HepG2 (cell line): ENCODE measurements at regions not wholly inside any gene's neighbourhood (a gene's known extent, or its start where the extent isn't known, plus 50 kb on each side); places are given as distances from the start of the nearest gene placed in this dataset.

Source experiments
- EP300 ChIP-seq, 3 experiments: sonication (generic) in 1 of 3; formaldehyde crosslinking in 1 of 3; IDR thresholded peaks; 2 replicates each; pipeline versions ENCODE4 v1.5.1 to v1.6.1; 2011 to 2020; ENCODE audit warnings: low read depth in 2 of 3, low read length in 2 of 3, borderline replicate concordance in 1 of 3, improper control_type of control experiment in 1 of 3, mild to moderate bottlenecking in 1 of 3, missing genetic modification reagents in 1 of 3, moderate library complexity in 1 of 3
- HDAC1 ChIP-seq: sonication (generic); formaldehyde crosslinking; IDR thresholded peaks from 2 replicates; pipeline ENCODE4 v1.5.1; 2020; ENCODE audit warnings: mild to moderate bottlenecking, missing genetic modification reagents
- HDAC6 ChIP-seq: fragments of 200-600 bp; sonication (generic); IDR thresholded peaks from 2 replicates; pipeline ENCODE4 v1.7.0; 2017; ENCODE audit warnings: mild to moderate bottlenecking, antibody characterized with exemption, low read length, low read depth
- JUNB ChIP-seq: sonication (generic); formaldehyde crosslinking; IDR thresholded peaks from 2 replicates; pipeline ENCODE4 v1.8.0; 2022; ENCODE audit warnings: missing genetic modification reagents, mild to moderate bottlenecking, borderline replicate concordance
- KDM6A ChIP-seq: IDR thresholded peaks from 2 replicates; pipeline ENCODE4 v1.6.1; 2016; ENCODE audit warnings: low read depth
- NKX3-1 ChIP-seq: sonication (generic); formaldehyde crosslinking; IDR thresholded peaks from 2 replicates; pipeline ENCODE4 v1.5.0; 2020; ENCODE audit warnings: missing genetic modification reagents
- NR2F6 ChIP-seq, 2 experiments: IDR thresholded peaks; 2 replicates each; pipeline ENCODE4 v1.6.1; 2016; ENCODE audit warnings: antibody characterized with exemption in 1 of 2, mild to moderate bottlenecking in 1 of 2
- NR3C1 ChIP-seq: sonication (generic); formaldehyde crosslinking; IDR thresholded peaks from 2 replicates; pipeline ENCODE4 v1.4.0; 2020; ENCODE audit warnings: missing genetic modification reagents
- SCMH1 ChIP-seq: sonication (generic); formaldehyde crosslinking; IDR thresholded peaks from 2 replicates; pipeline ENCODE4 v1.9.0; 2021; ENCODE audit warnings: missing genetic modification reagents, mild to moderate bottlenecking, borderline replicate concordance
- ZGPAT ChIP-seq: IDR thresholded peaks from 2 replicates; pipeline ENCODE4 v1.6.1; 2016; ENCODE audit warnings: mild to moderate bottlenecking
- ZNF18 ChIP-seq: sonication (generic); formaldehyde crosslinking; IDR thresholded peaks from 2 replicates; pipeline ENCODE4 v1.8.0; 2022; ENCODE audit warnings: mild to moderate bottlenecking, missing genetic modification reagents; ENCODE audit not compliant: insufficient replicate concordance
- ZNF274 ChIP-seq: sonication (generic); formaldehyde crosslinking; IDR thresholded peaks from 2 replicates; pipeline ENCODE4 v1.5.1; 2020; ENCODE audit warnings: mild to moderate bottlenecking, missing genetic modification reagents
- ZNF333 ChIP-seq: sonication (generic); formaldehyde crosslinking; IDR thresholded peaks from 2 replicates; pipeline ENCODE4 v1.4.0; 2020; ENCODE audit warnings: mild to moderate bottlenecking, missing genetic modification reagents, borderline replicate concordance
- ZNF629 ChIP-seq: sonication (generic); formaldehyde crosslinking; conservative IDR thresholded peaks from 2 replicates; pipeline ENCODE4 v1.5.0; 2020; ENCODE audit warnings: missing genetic modification reagents
- ZNF737 ChIP-seq: sonication (generic); formaldehyde crosslinking; IDR thresholded peaks from 2 replicates; pipeline ENCODE4 v1.5.0; 2020; ENCODE audit warnings: missing genetic modification reagents, mild to moderate bottlenecking, borderline replicate concordance

GRCh38 chr5:142215915-142216681 is 107.5 kb downstream of the NDFIP1 start (continued):
- no peak for TF ChIP-seq ZNF18 (CRISPR knock-in tag)
- no peak for TF ChIP-seq EP300 (IDR thresholded peaks at IDR 0.05; ENCODE audit: low read depth in 2 of 2, low read length in 2 of 2)
- no peak for TF ChIP-seq EP300 (CRISPR knock-in tag; IDR thresholded peaks at IDR 0.05; ENCODE audit: borderline replicate concordance)
- TF ChIP-seq NR3C1 (CRISPR knock-in tag): no peak
- no peak for TF ChIP-seq HDAC6
- no peak for TF ChIP-seq ZNF629 (CRISPR knock-in tag)
- no peak for TF ChIP-seq ZNF274 (CRISPR knock-in tag)
- TF ChIP-seq ZGPAT (CRISPR knock-in tag): no peak
- TF ChIP-seq JUNB (CRISPR knock-in tag): no peak
- TF ChIP-seq ZNF333 (CRISPR knock-in tag): no peak
- TF ChIP-seq NR2F6 (IDR thresholded peaks at IDR 0.05): no peak
- no peak for TF ChIP-seq NR2F6 (CRISPR knock-in tag; IDR thresholded peaks at IDR 0.05)
- no peak for TF ChIP-seq NKX3-1 (CRISPR knock-in tag)
- no peak for TF ChIP-seq SCMH1 (CRISPR knock-in tag)
- TF ChIP-seq ZNF737 (CRISPR knock-in tag): no peak
- no peak for TF ChIP-seq HDAC1
- no peak for TF ChIP-seq KDM6A
